Mesenchymal stem cell (in vitro differentiated cells and primary cell): ENCODE measurements at regions not wholly inside any gene's neighbourhood (a gene's known extent, or its start where the extent isn't known, plus 50 kb on each side); places are given as distances from the start of the nearest gene placed in this dataset.

Source experiments
- DNase-seq: peaks from one replicate; pipeline ENCODE4 v3.0.0-alpha.2; 2013
- H2AFZ ChIP-seq: one replicate; pipeline ENCODE4 v1.6.1; 2013; ENCODE audit warnings: low read depth, mild to moderate bottlenecking, control low read depth, inconsistent platforms, low read length, moderate library complexity
- H2AK5ac ChIP-seq: 2 replicates; pipeline ENCODE4 v1.6.1; 2013; ENCODE audit warnings: low read length, moderate library complexity, mild to moderate bottlenecking, inconsistent platforms; ENCODE audit not compliant: severe bottlenecking
- H2BK120ac ChIP-seq: one replicate; pipeline ENCODE4 v1.6.1; 2013; ENCODE audit warnings: low read depth, mild to moderate bottlenecking, inconsistent platforms, low read length, moderate library complexity
- H2BK12ac ChIP-seq, 2 experiments: one replicate each; pipeline ENCODE4 v1.6.1; 2013; ENCODE audit warnings: inconsistent platforms in 2 of 2, low read length in 2 of 2, mild to moderate bottlenecking in 2 of 2, moderate library complexity in 2 of 2, control low read depth in 1 of 2
- H2BK15ac ChIP-seq: one replicate; pipeline ENCODE4 v1.6.1; 2013; ENCODE audit warnings: mild to moderate bottlenecking, low read depth, inconsistent platforms; ENCODE audit not compliant: poor library complexity, severe bottlenecking
- H2BK5ac ChIP-seq: 2 replicates; pipeline ENCODE4 v1.6.1; 2013; ENCODE audit warnings: low read depth, mild to moderate bottlenecking, low read length, control low read depth, inconsistent platforms; ENCODE audit not compliant: poor library complexity, severe bottlenecking
- H3K14ac ChIP-seq, 2 experiments: one replicate each; pipeline ENCODE4 v1.6.1; 2013; ENCODE audit warnings: inconsistent platforms in 2 of 2, low read length in 2 of 2, control low read depth in 1 of 2, mild to moderate bottlenecking in 1 of 2, moderate library complexity in 1 of 2
- H3K18ac ChIP-seq, 2 experiments: one replicate each; pipeline ENCODE4 v1.6.1; 2013; ENCODE audit warnings: inconsistent platforms in 2 of 2, low read length in 2 of 2, control low read depth in 1 of 2, low read depth in 1 of 2, mild to moderate bottlenecking in 1 of 2
- H3K23ac ChIP-seq, 2 experiments: one replicate each; pipeline ENCODE4 v1.6.1; 2013; ENCODE audit warnings: inconsistent platforms in 2 of 2, low read length in 2 of 2, mild to moderate bottlenecking in 2 of 2, moderate library complexity in 2 of 2, control low read depth in 1 of 2
- H3K27ac ChIP-seq: 2 replicates; pipeline ENCODE4 v1.5.1; 2013; ENCODE audit warnings: mild to moderate bottlenecking, moderate library complexity, low read length, control low read depth, inconsistent platforms; ENCODE audit not compliant: poor library complexity, severe bottlenecking
- H3K27me3 ChIP-seq, 2 experiments: 2 replicates each; pipeline versions ENCODE4 v1.6.1 to v1.7.0; 2013; ENCODE audit warnings: low read length in 2 of 2, mild to moderate bottlenecking in 2 of 2, moderate library complexity in 2 of 2, control low read depth in 1 of 2, inconsistent platforms in 1 of 2; ENCODE audit not compliant: control insufficient read depth in 1 of 2, insufficient read depth in 1 of 2
- H3K36me3 ChIP-seq, 2 experiments: 2 replicates each; pipeline versions ENCODE4 v1.6.1 to v1.7.0; 2013; ENCODE audit warnings: low read length in 2 of 2, control low read depth in 1 of 2, inconsistent platforms in 1 of 2, low read depth in 1 of 2, mild to moderate bottlenecking in 1 of 2; ENCODE audit not compliant: insufficient read depth in 2 of 2, control insufficient read depth in 1 of 2
- H3K4ac ChIP-seq, 2 experiments: one replicate each; pipeline ENCODE4 v1.6.1; 2013; ENCODE audit warnings: inconsistent platforms in 2 of 2, low read length in 2 of 2, mild to moderate bottlenecking in 2 of 2, moderate library complexity in 2 of 2, control low read depth in 1 of 2, low read depth in 1 of 2
- H3K4me1 ChIP-seq: 2 replicates; pipeline ENCODE4 v1.6.1; 2013; ENCODE audit warnings: low read depth, low read length, control low read depth; ENCODE audit not compliant: control insufficient read depth, insufficient read depth
- H3K4me2 ChIP-seq: 2 replicates; pipeline ENCODE4 v1.6.1; 2013; ENCODE audit warnings: low read length, mild to moderate bottlenecking, inconsistent platforms; ENCODE audit not compliant: poor library complexity, severe bottlenecking
- H3K4me3 ChIP-seq, 2 experiments: 2 replicates each; pipeline versions ENCODE4 v1.5.1 to v1.7.0; 2013; ENCODE audit warnings: low read length in 2 of 2, mild to moderate bottlenecking in 2 of 2, control low read depth in 1 of 2, low read depth in 1 of 2; ENCODE audit not compliant: insufficient read depth in 1 of 2
- H3K79me1 ChIP-seq: replicated peaks from 2 replicates; pipeline ENCODE4 v1.6.1; 2013; ENCODE audit warnings: mild to moderate bottlenecking, control low read depth, low read length, inconsistent platforms; ENCODE audit not compliant: poor library complexity, severe bottlenecking
- H3K9ac ChIP-seq: 2 replicates; pipeline ENCODE4 v1.7.0; 2013; ENCODE audit warnings: mild to moderate bottlenecking, low read length, moderate library complexity
- H3K9me3 ChIP-seq: 2 replicates; pipeline ENCODE4 v1.7.0; 2013; ENCODE audit warnings: mild to moderate bottlenecking, low read length; ENCODE audit not compliant: control insufficient read depth
- H4K8ac ChIP-seq: one replicate; pipeline ENCODE4 v1.6.1; 2013; ENCODE audit warnings: inconsistent platforms, mild to moderate bottlenecking, low read length, moderate library complexity
- H4K91ac ChIP-seq: one replicate; pipeline ENCODE4 v1.6.1; 2013; ENCODE audit warnings: mild to moderate bottlenecking, low read length, inconsistent platforms
- WGBS: methylation state at CpG from one replicate; pipeline ENCODE4 v1.1.7; 2013; ENCODE audit warnings: mixed read lengths; 5-methylcytosine and 5-hydroxymethylcytosine counted together

DNA sequence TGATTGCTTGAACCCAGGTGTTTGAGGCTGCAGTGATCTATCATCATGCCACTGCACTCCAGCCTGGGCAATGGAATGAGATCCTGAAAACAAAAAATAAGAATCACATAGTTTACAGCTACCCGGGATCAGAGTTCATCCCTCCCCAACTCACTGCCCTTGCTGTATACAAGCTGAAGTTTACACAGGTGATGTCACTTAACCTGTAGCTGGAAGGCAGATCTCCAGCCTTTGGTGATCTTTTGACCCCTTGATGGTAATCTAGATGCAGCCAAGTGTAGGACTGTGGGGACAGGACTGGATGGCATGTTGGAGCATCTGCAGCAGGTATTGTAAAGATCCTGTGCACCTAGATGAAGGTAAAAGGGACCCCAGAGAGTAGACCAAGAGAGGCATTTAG, 66.7 kb upstream of the SLC14A2 start:
- Histone ChIP-seq H3K14ac (no peak overlapping the region), H2BK120ac (no peak overlapping the region), H4K91ac (no peak overlapping the region), H2BK5ac (no peak overlapping the region), H3K9me3 (no peaks in the 10 kb centered on the region), H2BK12ac (no peak overlapping the region), H2AFZ (no peak overlapping the region), H3K4me3 (no peak overlapping the region), H4K8ac (no peak overlapping the region), H3K79me1 (no peaks in the 10 kb centered on the region), H3K27ac (no peak overlapping the region), H3K4me1 (peaks cover 3% of the 10 kb centered on the region), H3K9ac (no peak overlapping the region), H3K27me3 (peaks cover 0 to 31% of the 10 kb centered on the region in 2 experiments), H3K36me3 (no peaks in the 10 kb centered on the region), H3K4me2 (no peak overlapping the region), H2AK5ac (no peak overlapping the region), H3K23ac (no peak overlapping the region), H2BK15ac (no peak overlapping the region), H3K18ac (no peak overlapping the region), H3K4ac (no peak overlapping the region)
- 100% methylated on average over 1 of the region's 1 CpG for WGBS
- no peak for DNase-seq

GRCh38 chr18:45549290-45549689, 66.0 kb upstream of the SLC14A2 start:
- Histone ChIP-seq H3K4me1 (peaks cover 3% of the 10 kb centered on the region), H3K36me3 (no peaks in the 10 kb centered on the region), H3K23ac (no peak overlapping the region), H3K18ac (no peak overlapping the region), H3K79me1 (no peaks in the 10 kb centered on the region), H2AFZ (no peak overlapping the region), H3K4ac (no peak overlapping the region), H2BK5ac (no peak overlapping the region), H3K27me3 (peaks cover 0 to 31% of the 10 kb centered on the region in 2 experiments), H2BK12ac (no peak overlapping the region), H3K27ac (no peak overlapping the region), H3K4me2 (no peak overlapping the region), H3K9ac (no peak overlapping the region), H2BK120ac (no peak overlapping the region), H3K9me3 (no peaks in the 10 kb centered on the region), H3K4me3 (no peak overlapping the region), H4K8ac (peak overlapping the region; percentile 38), H2AK5ac (no peak overlapping the region), H3K14ac (no peak overlapping the region), H2BK15ac (no peak overlapping the region), H4K91ac (no peak overlapping the region)
- DNase-seq, result no peak
- WGBS, result 84% methylated on average over 7 of the region's 7 CpGs

DNA sequence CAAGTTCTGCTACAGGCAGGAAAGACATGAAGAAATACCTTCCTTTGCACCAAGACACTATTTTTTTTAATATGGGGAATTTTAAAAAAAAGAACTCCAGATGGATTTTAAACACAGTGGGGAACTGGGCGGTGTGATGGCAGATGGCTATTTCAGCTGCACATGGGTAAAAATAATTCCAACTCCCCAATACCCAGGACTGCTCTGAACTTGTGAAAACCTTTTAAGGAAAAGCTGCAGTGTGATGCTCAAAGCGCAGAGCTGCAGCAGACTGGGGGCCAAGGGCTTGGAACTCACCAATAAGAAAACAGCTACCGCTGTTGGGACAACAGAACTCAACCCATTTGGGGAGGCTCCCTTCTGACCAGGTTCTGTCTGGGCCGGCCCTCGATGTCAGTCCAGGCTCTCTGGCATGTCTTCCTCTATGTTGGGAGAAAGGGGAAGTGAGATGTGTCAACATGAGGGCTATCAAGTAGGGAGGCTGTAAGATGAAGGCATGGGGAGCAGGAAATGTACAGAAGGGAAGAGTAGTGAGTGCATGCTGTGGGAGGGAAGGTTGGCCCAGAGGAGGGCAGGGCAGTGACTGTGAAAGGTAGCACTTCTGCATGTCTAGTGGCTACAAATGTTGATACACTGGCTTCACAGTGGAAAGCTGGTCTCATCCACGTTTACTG, 64.0 kb upstream of the SLC14A2 start:
- DNase-seq, result no peak
- H3K27me3 ChIP-seq, result peaks cover 0 to 31% of the 10 kb centered on the region in 2 experiments
- 87% methylated on average over 6 of the region's 6 CpGs for WGBS

GRCh38 chr18:45553723-45554388, 61.4 kb upstream of the SLC14A2 start:
- Histone ChIP-seq H3K4me3 (no peak overlapping the region), H3K9me3 (no peaks in the 10 kb centered on the region), H3K36me3 (no peaks in the 10 kb centered on the region), H3K23ac (no peak overlapping the region), H3K14ac (no peak overlapping the region), H2AFZ (no peak overlapping the region), H3K4ac (no peak overlapping the region), H3K27ac (no peak overlapping the region), H4K91ac (no peak overlapping the region), H3K4me1 (peaks cover 3% of the 10 kb centered on the region), H3K4me2 (no peak overlapping the region), H2BK120ac (no peak overlapping the region), H2BK15ac (no peak overlapping the region), H2BK5ac (no peak overlapping the region), H3K18ac (no peak overlapping the region), H2AK5ac (no peak overlapping the region), H3K79me1 (no peaks in the 10 kb centered on the region), H3K27me3 (peaks cover 0 to 27% of the 10 kb centered on the region in 2 experiments), H2BK12ac (no peak overlapping the region), H3K9ac (no peak overlapping the region), H4K8ac (no peak overlapping the region)
- DNase-seq, result no peak
- 88% methylated on average over 5 of the region's 7 CpGs for WGBS

More for the DNA sequence above, 64.0 kb upstream of the SLC14A2 start:
- no peak overlapping the region for H2BK15ac ChIP-seq
- H3K79me1 ChIP-seq, result no peaks in the 10 kb centered on the region
- no peak overlapping the region for H2BK5ac ChIP-seq
- H3K18ac ChIP-seq, result no peak overlapping the region
- H2BK120ac ChIP-seq, result no peak overlapping the region
- H3K36me3 ChIP-seq, result no peaks in the 10 kb centered on the region
- no peak overlapping the region for H3K4me2 ChIP-seq
- H3K9ac ChIP-seq, result no peak overlapping the region
- no peak overlapping the region for H2BK12ac ChIP-seq
- no peak overlapping the region for H3K4ac ChIP-seq
- H3K27ac ChIP-seq, result no peak overlapping the region
- no peak overlapping the region for H3K4me3 ChIP-seq
- H3K23ac ChIP-seq, result no peak overlapping the region
- H3K4me1 ChIP-seq, result peaks cover 3% of the 10 kb centered on the region
- no peak overlapping the region for H4K91ac ChIP-seq
- peak overlapping the region in 1 of 2 experiments; percentile 53 for H3K14ac ChIP-seq
- no peak overlapping the region for H2AK5ac ChIP-seq
- H2AFZ ChIP-seq, result no peak overlapping the region
- no peak overlapping the region for H4K8ac ChIP-seq
- no peaks in the 10 kb centered on the region for H3K9me3 ChIP-seq
